A673 (cell line): ENCODE measurements at regions not wholly inside any gene's neighbourhood (a gene's known extent, or its start where the extent isn't known, plus 50 kb on each side); places are given as distances from the start of the nearest gene placed in this dataset.

Experiments used
- BruUV-seq: library from RNA; stranded (reverse); fragments of 400-500 nt; replicated peaks from 2 replicates; lab custom pipeline; 2021; lab: Mats Ljungman, UMichigan
- CTCF ChIA-PET: fragments of 300-600 bp; sonication (Branson Sonifier 250); formaldehyde crosslinking; loops from one replicate; lab custom pipeline; 2022; ENCODE audit warnings: antibody characterized with exemption; lab: Charles Lee
- POLR2A ChIA-PET: fragments of 300-600 bp; sonication (Branson Sonifier 250); formaldehyde crosslinking; loops from one replicate; lab custom pipeline; 2022; ENCODE audit warnings: antibody characterized with exemption; ENCODE audit not compliant: low non-redundant PET; lab: Charles Lee
- DNase-seq: peaks from one replicate; pipeline ENCODE4 v3.0.0-alpha.2; 2015; ENCODE audit warnings: low spot score
- H3K27ac ChIP-seq: fragments of 200-600 bp; sonication (generic); 2 replicates; pipeline ENCODE4 v1.5.1; 2016; ENCODE audit warnings: mixed run types, low read depth, mild to moderate bottlenecking, mixed read lengths, antibody characterized with exemption, low read length; ENCODE audit not compliant: poor library complexity, severe bottlenecking
- H3K27me3 ChIP-seq: fragments of 200-600 bp; sonication (generic); replicated peaks from 2 replicates; pipeline ENCODE4 v1.6.1; 2017; ENCODE audit warnings: mixed run types, low read depth, mild to moderate bottlenecking, mixed read lengths, antibody characterized with exemption, low read length; ENCODE audit not compliant: insufficient read depth, poor library complexity
- H3K36me3 ChIP-seq: fragments of 200-600 bp; sonication (generic); 2 replicates; pipeline ENCODE4 v1.6.1; 2016; ENCODE audit warnings: mixed run types, mild to moderate bottlenecking, mixed read lengths, antibody characterized with exemption, low read length; ENCODE audit not compliant: insufficient read depth, poor library complexity, severe bottlenecking
- H3K4me1 ChIP-seq: fragments of 200-600 bp; sonication (generic); 2 replicates; pipeline ENCODE4 v1.6.1; 2017; ENCODE audit warnings: mixed run types, mild to moderate bottlenecking, mixed read lengths, antibody characterized with exemption, low read length; ENCODE audit not compliant: insufficient read depth, poor library complexity, severe bottlenecking
- H3K4me3 ChIP-seq: fragments of 200-600 bp; sonication (generic); 2 replicates; pipeline ENCODE4 v1.5.1; 2016; ENCODE audit warnings: low read depth, mixed run types, mild to moderate bottlenecking, mixed read lengths, low read length; ENCODE audit not compliant: poor library complexity, severe bottlenecking
- H3K9me3 ChIP-seq: fragments of 200-600 bp; sonication (generic); 2 replicates; pipeline ENCODE4 v1.6.1; 2016; ENCODE audit warnings: mixed run types, low read depth, mild to moderate bottlenecking, mixed read lengths, antibody characterized with exemption, low read length; ENCODE audit not compliant: poor library complexity, severe bottlenecking
- EZH2 ChIP-seq: fragments of 200-600 bp; sonication (generic); IDR thresholded peaks from 2 replicates; pipeline ENCODE4 v1.6.1; 2017; ENCODE audit warnings: borderline replicate concordance, low read depth, mild to moderate bottlenecking, mixed read lengths, antibody characterized with exemption, low read length; ENCODE audit not compliant: poor library complexity, severe bottlenecking
- intact Hi-C: fragments of 100-400 bp; cut with micrococcal nuclease; formaldehyde crosslinking; loops from one replicate; pipeline ENCODE4 v1.10.0; 2022; ENCODE audit not compliant: unreplicated experiment
- TF ChIP-seq, protein P1 (sequence below): fragments of 300-800, 200-600 bp; sonication (generic); conservative IDR thresholded peaks from 2 replicates; pipeline ENCODE4 v1.5.1; 2017; ENCODE audit warnings: low read depth, mild to moderate bottlenecking, antibody characterized with exemption, low read length, moderate library complexity, mixed read lengths

DNA sequence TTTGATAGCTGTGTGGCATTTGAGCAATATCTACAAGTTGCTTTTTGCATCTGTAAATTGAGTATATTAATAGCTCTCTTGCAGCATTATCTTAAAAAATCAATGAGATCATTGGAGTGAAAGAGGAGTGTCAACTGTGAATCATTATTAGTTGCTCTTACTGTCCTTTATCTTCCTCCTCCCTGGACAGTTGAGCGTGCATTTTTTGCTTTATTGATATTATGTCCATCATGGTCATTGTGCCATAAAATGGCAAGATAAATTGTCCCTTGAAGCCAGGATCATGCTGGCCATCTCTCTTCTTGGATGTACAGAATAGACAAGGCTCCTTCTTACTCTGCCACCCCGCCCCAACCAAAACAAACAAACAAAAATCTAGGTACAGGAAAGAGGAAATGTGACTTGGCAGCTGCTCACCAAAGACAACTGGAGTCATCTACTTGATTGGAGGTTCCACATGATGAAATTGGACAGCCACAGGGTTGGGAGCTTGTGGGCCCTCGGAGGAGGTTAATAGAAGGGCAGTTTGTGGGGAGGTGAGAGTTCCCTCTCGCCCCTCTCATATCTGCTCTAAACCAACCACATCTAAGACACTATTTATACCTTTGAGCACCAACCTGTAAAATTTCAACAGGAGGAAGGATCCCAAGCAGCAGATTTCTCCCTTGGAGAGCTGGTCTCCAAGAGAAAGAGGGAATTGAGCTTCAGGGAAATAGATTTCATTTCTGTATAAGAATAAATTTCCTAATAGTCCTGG, 252.7 kb downstream of the SKIDA1 start:
- BruUV-seq: no TSS peak

DNA sequence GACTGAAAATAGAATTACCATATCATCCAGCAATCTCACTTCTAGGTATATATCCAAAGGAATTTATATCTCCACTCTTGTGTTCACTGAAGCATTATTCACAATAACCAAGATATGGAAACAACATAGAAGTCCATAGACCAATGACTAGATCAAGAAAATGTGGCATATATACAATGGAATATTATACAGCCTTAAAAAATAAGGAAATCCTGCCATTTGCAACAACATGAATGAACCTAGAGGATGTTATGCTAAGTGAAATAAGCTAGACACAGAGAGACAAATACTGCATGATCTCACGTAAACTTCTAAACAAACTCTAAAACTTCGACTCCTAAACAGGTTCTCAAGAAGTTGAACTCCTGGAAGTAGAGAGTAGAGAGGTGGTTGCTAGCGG, 254.5 kb downstream of the SKIDA1 start:
- no peak for TF ChIP-seq EZH2
- TF ChIP-seq, protein P1, sequence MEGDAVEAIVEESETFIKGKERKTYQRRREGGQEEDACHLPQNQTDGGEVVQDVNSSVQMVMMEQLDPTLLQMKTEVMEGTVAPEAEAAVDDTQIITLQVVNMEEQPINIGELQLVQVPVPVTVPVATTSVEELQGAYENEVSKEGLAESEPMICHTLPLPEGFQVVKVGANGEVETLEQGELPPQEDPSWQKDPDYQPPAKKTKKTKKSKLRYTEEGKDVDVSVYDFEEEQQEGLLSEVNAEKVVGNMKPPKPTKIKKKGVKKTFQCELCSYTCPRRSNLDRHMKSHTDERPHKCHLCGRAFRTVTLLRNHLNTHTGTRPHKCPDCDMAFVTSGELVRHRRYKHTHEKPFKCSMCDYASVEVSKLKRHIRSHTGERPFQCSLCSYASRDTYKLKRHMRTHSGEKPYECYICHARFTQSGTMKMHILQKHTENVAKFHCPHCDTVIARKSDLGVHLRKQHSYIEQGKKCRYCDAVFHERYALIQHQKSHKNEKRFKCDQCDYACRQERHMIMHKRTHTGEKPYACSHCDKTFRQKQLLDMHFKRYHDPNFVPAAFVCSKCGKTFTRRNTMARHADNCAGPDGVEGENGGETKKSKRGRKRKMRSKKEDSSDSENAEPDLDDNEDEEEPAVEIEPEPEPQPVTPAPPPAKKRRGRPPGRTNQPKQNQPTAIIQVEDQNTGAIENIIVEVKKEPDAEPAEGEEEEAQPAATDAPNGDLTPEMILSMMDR: no peak

More for the DNA sequence above, 252.7 kb downstream of the SKIDA1 start:
- Histone ChIP-seq H3K4me1 (no peaks in the 10 kb centered on the region), H3K9me3 (no peaks in the 10 kb centered on the region), H3K27me3 (no peaks in the 10 kb centered on the region), H3K4me3 (no peak overlapping the region), H3K36me3 (no peaks in the 10 kb centered on the region), H3K27ac (no peak overlapping the region)
- CTCF ChIA-PET: no interaction called here
- intact Hi-C loops: no loop called here
- DNase-seq: no peak
- TF ChIP-seq EZH2: no peak
- TF ChIP-seq, protein P1: no peak
- POLR2A ChIA-PET: no interaction called here

DNA sequence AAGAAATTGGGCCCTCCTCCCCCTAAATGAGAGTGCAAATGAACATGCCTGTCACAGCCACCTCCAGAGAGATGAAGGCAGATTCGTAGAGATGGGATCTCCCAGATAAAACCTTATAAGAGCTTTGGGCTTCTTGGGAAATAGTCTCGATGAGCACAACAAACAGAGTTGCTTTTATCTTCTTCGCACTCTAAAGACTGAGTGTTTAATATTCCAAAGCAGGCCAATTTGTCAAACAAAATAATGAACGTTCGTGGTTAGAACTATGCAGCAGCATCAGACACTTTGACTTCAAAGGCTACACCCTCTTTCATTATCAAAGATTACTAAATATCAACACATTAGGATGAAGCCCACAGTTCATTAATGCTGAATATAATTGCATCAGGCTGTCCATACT, 256.2 kb downstream of the SKIDA1 start:
- no peak for DNase-seq
- POLR2A ChIA-PET: no interaction called here
- H3K4me3 ChIP-seq: no peak overlapping the region
- BruUV-seq: no TSS peak
- no peaks in the 10 kb centered on the region for H3K36me3 ChIP-seq
- no peaks in the 10 kb centered on the region for H3K27me3 ChIP-seq
- TF ChIP-seq, protein P1: no peak
- no peak for TF ChIP-seq EZH2
- CTCF ChIA-PET: interaction anchor here (0.6 to 1.5 kb wide), 2 partner anchors 190 to 192 kb away, joined by 3 to 6 read pairs; no protein-coding TSS in a partner anchor
- H3K9me3 ChIP-seq: no peaks in the 10 kb centered on the region
- intact Hi-C loops: loop anchor here (5.0 kb wide), 1 partner anchor 97 kb away; no protein-coding TSS in a partner anchor
- no peak overlapping the region for H3K27ac ChIP-seq
- H3K4me1 ChIP-seq: no peaks in the 10 kb centered on the region

More for the DNA sequence above, 254.5 kb downstream of the SKIDA1 start:
- Histone ChIP-seq H3K36me3 (no peaks in the 10 kb centered on the region), H3K9me3 (no peaks in the 10 kb centered on the region), H3K27me3 (no peaks in the 10 kb centered on the region), H3K4me1 (no peaks in the 10 kb centered on the region), H3K27ac (no peak overlapping the region), H3K4me3 (no peak overlapping the region)
- DNase-seq: no peak
- ChIA-PET POLR2A (interaction anchor here (0.5 kb wide), 1 partner anchor 204 kb away, joined by 5 read pairs; no protein-coding TSS in a partner anchor), CTCF (interaction anchor here (0.7 kb wide), 1 partner anchor 32 kb away, joined by 3 read pairs; no protein-coding TSS in a partner anchor)
- BruUV-seq: no TSS peak
- intact Hi-C loops: loop anchor here (1.0 to 2.0 kb wide), 2 partner anchors 193 to 412 kb away; no protein-coding TSS in a partner anchor
